ENCODE measurements at regions not wholly inside any gene's neighbourhood (a gene's known extent, or its start where the extent isn't known, plus 50 kb on each side); places are given as distances from the start of the nearest gene placed in this dataset.

DNA sequence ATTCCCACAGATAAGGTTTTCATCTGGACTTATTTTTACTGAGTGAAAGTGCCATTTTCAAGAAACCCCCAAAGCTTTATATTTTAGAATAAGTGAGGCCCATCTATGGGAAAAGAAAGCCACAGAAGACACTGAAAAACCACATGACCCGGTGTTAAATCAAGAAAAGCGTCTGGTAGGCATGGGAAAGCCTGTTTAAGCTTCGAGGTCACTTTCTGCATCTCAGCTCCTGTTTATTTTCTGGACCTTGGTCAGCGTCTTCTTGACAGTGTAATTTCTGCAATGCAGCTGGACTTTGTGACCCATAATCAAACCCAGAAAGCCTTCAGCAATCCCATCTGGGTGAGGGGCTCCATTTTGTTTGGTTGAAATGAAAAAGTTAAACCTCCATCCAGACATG is 59.6 kb upstream of the NEDD9 start:
- no peak for TF ChIP-seq CENPX (CRISPR knock-in tag; IDR thresholded peaks at IDR 0.05)
- TF ChIP-seq, protein P1, sequence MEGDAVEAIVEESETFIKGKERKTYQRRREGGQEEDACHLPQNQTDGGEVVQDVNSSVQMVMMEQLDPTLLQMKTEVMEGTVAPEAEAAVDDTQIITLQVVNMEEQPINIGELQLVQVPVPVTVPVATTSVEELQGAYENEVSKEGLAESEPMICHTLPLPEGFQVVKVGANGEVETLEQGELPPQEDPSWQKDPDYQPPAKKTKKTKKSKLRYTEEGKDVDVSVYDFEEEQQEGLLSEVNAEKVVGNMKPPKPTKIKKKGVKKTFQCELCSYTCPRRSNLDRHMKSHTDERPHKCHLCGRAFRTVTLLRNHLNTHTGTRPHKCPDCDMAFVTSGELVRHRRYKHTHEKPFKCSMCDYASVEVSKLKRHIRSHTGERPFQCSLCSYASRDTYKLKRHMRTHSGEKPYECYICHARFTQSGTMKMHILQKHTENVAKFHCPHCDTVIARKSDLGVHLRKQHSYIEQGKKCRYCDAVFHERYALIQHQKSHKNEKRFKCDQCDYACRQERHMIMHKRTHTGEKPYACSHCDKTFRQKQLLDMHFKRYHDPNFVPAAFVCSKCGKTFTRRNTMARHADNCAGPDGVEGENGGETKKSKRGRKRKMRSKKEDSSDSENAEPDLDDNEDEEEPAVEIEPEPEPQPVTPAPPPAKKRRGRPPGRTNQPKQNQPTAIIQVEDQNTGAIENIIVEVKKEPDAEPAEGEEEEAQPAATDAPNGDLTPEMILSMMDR (CRISPR knock-in tag; IDR thresholded peaks at IDR 0.05): no peak
- TF ChIP-seq STAT5B (CRISPR knock-in tag; IDR thresholded peaks at IDR 0.05): no peak
- TF ChIP-seq MYC (CRISPR knock-in tag; IDR thresholded peaks at IDR 0.05; ENCODE audit: borderline replicate concordance): no peak
- no peak for TF ChIP-seq ZNF431 (CRISPR knock-in tag; IDR thresholded peaks at IDR 0.05; ENCODE audit: borderline replicate concordance, low read depth)
- no peak for TF ChIP-seq POLR2AphosphoS5 (IDR thresholded peaks at IDR 0.05; ENCODE audit: low read depth, low read length)
- TF ChIP-seq ZNF180 (CRISPR knock-in tag; IDR thresholded peaks at IDR 0.05; ENCODE audit: borderline replicate concordance, low read depth): no peak
- TF ChIP-seq ZEB1 (IDR thresholded peaks at IDR 0.05; ENCODE audit: insufficient replicate concordance, low read depth): no peak

Data from HepG2 (cell line).